ENCODE measurements at regions not wholly inside any gene's neighbourhood (a gene's known extent, or its start where the extent isn't known, plus 50 kb on each side); places are given as distances from the start of the nearest gene placed in this dataset.
"Not testable (repeated sequence)": the region's sequence is repeated elsewhere in the genome, so short reads cannot be mapped to it uniquely, and the experiment has no call there.

DNA sequence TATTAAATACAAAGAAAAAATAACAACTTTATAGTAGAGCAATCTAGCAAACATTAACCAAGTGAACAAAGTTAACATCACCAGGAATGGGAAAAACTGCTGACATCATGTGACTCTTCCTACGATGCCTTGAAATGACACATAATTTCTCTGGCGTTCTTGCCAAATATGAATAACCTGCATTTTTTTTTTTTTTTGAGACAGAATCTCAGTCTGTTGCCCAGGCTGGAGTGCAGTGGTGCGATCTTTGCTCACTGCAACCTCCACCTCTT is 126.5 kb upstream of the VKORC1L1 start:
- 31% methylated on average over 2 of the region's 3 CpGs for WGBS (ENCODE audit: insufficient coverage, low coverage, low lambda C conversion rate, missing lambda C conversion rate)

GRCh38 chr7:65749039-65749438 is 123.8 kb upstream of the VKORC1L1 start:
- intact Hi-C loops (cut with DNase I) = no loop called here

More for the DNA sequence above, 126.5 kb upstream of the VKORC1L1 start:
- no peaks in the 10 kb centered on the region for H3K36me3 ChIP-seq
- DNase-seq (no peak), ATAC-seq (no peak)
- no peak overlapping the region for H3K4me3 ChIP-seq
- no peaks in the 10 kb centered on the region for H3K9me3 ChIP-seq
- TF ChIP-seq CTCF (IDR thresholded peaks at IDR 0.05) (no peak), POLR2A (IDR thresholded peaks at IDR 0.05) (no peak)
- H3K27ac ChIP-seq = no peak overlapping the region
- H3K4me1 ChIP-seq = peaks cover 0 to 6% (median 0%) of the 10 kb centered on the region in 4 donors
- no peaks in the 10 kb centered on the region for H3K27me3 ChIP-seq
- intact Hi-C loops (cut with DNase I) = no loop called here

GRCh38 chr7:65749518-65749917 is 123.4 kb upstream of the VKORC1L1 start:
- Histone ChIP-seq H3K9me3 (no peaks in the 10 kb centered on the region), H3K27me3 (no peaks in the 10 kb centered on the region), H3K27ac (no peak overlapping the region), H3K4me3 (peak overlapping the region in 1 of 3 donors; percentile 95), H3K4me1 (peaks cover 0 to 11% (median 0%) of the 10 kb centered on the region in 4 donors), H3K36me3 (no peaks in the 10 kb centered on the region)
- peak in 1 of 3 donors; percentile 38 for DNase-seq
- no peak for ATAC-seq
- intact Hi-C loops (cut with DNase I) = no loop called here
- 90% methylated on average over 10 of the region's 12 CpGs for WGBS (ENCODE audit: insufficient coverage, low coverage, low lambda C conversion rate, missing lambda C conversion rate)
- TF ChIP-seq CTCF (IDR thresholded peaks at IDR 0.05) (no peak), POLR2A (IDR thresholded peaks at IDR 0.05) (no peak)

More at GRCh38 chr7:65749039-65749438, 123.8 kb upstream of the VKORC1L1 start:
- no peak overlapping the region for H3K27ac ChIP-seq
- H3K4me1 ChIP-seq = peaks cover 0 to 11% (median 0%) of the 10 kb centered on the region in 4 donors
- H3K27me3 ChIP-seq = no peaks in the 10 kb centered on the region
- H3K36me3 ChIP-seq = no peaks in the 10 kb centered on the region
- no peak overlapping the region for H3K4me3 ChIP-seq
- no peak for TF ChIP-seq POLR2A (IDR thresholded peaks at IDR 0.05)
- no peaks in the 10 kb centered on the region for H3K9me3 ChIP-seq
- peak in 1 of 3 donors; percentile 15 for DNase-seq
- no peak for ATAC-seq
- WGBS (ENCODE audit: insufficient coverage, low coverage, low lambda C conversion rate, missing lambda C conversion rate) = 80% methylated on average over 4 of the region's 4 CpGs

DNA sequence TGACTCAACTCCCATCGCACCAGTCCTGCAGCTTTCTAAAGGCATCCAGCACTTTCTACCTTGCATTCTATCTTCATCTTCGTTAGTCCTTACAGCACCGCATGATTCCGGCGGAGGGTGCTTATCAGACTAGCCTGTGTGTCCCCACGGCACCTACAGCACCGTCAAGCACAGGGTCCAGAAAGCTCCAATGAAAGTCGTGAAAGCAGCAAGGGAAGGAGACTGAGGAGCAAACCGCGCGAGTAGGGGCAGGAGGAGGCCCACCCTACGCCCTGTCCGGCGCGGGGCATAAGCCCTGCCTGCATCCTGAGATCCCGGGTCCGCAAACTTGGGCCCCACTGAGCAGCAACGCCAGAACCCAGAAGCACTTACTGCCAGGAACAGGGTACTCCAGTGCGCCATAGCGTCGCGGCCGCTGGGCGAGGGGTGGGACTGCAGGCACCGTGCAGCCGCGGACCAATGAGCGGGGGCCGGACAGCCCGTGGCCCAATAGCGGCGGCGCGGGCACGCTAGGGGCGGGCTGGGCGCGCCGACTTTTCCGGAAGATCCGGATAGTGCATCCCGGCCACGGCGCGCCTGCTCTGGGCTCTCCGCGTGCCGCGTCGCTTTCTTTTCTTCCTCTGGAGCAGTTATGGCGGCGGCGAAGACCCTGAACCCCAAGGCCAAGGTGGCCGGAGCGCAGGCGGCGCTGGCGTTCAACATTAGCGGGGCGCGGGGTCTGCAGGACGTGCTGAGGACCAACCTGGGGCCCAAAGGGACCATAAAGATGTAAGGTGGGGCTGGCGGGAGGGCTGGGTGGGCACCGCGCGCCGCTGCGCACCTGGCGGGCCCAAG is 122.1 kb upstream of the VKORC1L1 start:
- intact Hi-C loops (cut with DNase I) = no loop called here
- no peaks in the 10 kb centered on the region for H3K9me3 ChIP-seq
- WGBS (ENCODE audit: insufficient coverage, low coverage, low lambda C conversion rate, missing lambda C conversion rate) = 0% methylated on average over 15 of the region's 69 CpGs
- peak overlapping the region; percentile 91 to 95 (median 95) for H3K4me3 ChIP-seq
- TF ChIP-seq CTCF (IDR thresholded peaks at IDR 0.05) (peak; percentile 15 to 35 (median 32)), POLR2A (IDR thresholded peaks at IDR 0.05) (peak; percentile 62)
- peak overlapping the region; percentile 77 to 83 (median 78) for H3K27ac ChIP-seq
- DNase-seq = peak; percentile 93 to 95 (median 94)
- H3K36me3 ChIP-seq = peaks cover 0 to 3% (median 0%) of the 10 kb centered on the region in 4 donors
- H3K4me1 ChIP-seq = peaks cover 0 to 11% (median 0%) of the 10 kb centered on the region in 4 donors
- peak; percentile 98 to 100 (median 99) for ATAC-seq
- H3K27me3 ChIP-seq = no peaks in the 10 kb centered on the region

DNA sequence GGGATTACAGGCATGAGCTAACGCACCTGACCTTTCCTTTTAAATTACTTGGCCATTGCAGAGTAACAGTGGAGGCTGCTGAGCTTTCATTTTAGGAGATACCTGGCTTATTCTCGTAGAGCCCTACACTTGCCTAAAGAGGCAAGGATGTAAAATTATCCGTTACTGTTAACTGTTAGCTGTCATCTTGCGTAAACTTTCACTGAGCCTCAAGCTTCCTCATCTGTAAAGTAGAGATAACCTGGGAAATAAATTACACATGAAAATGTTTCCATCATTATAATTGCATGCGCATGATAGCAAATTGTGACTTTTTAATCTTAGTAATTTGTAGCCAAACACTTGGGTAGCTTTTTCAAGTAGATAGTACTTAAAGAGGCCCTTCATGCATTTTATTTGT is 118.8 kb upstream of the VKORC1L1 start:
- ATAC-seq; H3K4me3 ChIP-seq; H3K27ac ChIP-seq; H3K9me3 ChIP-seq; DNase-seq; intact Hi-C loops (cut with DNase I); H3K27me3 ChIP-seq: not testable (repeated sequence)
- WGBS (ENCODE audit: insufficient coverage, low coverage, low lambda C conversion rate, missing lambda C conversion rate) = 86% methylated on average over 5 of the region's 5 CpGs
- peaks cover 0 to 11% (median 0%) of the 10 kb centered on the region in 4 donors for H3K4me1 ChIP-seq
- H3K36me3 ChIP-seq = peaks cover 0 to 22% (median 0%) of the 10 kb centered on the region in 4 donors

DNA sequence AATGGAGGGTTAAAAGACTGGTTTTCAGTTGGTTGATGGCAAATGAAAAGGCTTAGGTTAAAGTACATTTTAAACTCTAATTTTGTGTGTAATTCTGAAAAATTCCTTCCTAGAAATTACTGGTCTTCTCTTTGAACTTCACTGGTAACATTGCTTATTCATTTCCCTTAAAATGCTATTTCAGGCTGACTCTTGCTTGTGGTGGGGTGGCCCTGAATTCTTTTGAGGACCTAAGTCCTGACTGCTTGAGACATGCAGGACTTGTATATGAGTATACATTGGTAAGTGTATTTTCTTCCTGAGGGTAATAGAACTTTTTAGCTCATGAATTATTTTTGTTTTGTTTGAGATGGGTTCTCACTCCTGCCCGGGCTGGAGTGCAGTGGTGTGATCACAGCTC is 113.9 kb upstream of the VKORC1L1 start:
- H3K9me3 ChIP-seq; intact Hi-C loops (cut with DNase I); H3K27me3 ChIP-seq; ATAC-seq; DNase-seq; H3K27ac ChIP-seq; H3K4me3 ChIP-seq: not testable (repeated sequence)
- whole genome bisulfite sequencing (ENCODE audit: insufficient coverage, low coverage, low lambda C conversion rate, missing lambda C conversion rate) = no CpG with 5 or more reads among the region's 1 CpG
- Histone ChIP-seq H3K36me3 (peaks cover 0 to 31% (median 0%) of the 10 kb centered on the region in 4 donors), H3K4me1 (peaks cover 0 to 15% (median 0%) of the 10 kb centered on the region in 4 donors)

DNA sequence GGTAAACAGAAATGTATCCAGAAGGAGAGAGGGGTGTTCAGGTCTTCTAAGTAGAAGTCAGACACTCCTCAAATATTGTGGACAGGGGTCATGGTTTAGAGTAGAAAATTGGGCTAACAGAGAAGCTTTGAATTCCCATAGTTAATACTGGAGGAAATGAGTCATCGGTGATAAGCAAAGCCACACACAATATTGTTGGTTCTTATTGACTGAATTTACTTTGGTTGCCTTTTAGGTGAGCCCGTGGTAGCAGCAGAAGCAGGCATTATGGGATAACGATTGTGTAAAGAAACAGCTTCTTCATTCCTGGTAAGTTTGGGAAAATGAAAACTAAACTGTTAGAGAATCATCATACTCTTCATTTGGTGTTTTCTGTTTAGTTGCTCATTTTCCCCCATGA is 110.2 kb upstream of the VKORC1L1 start:
- H3K9me3 ChIP-seq; H3K27me3 ChIP-seq; DNase-seq; H3K4me3 ChIP-seq; intact Hi-C loops (cut with DNase I): not testable (repeated sequence)
- peak; percentile 37 to 88 (median 60) for ATAC-seq
- H3K4me1 ChIP-seq = peaks cover 0 to 15% (median 0%) of the 10 kb centered on the region in 4 donors
- WGBS (ENCODE audit: insufficient coverage, low coverage, low lambda C conversion rate, missing lambda C conversion rate) = 37% methylated on average over 3 of the region's 3 CpGs
- peak overlapping the region; percentile 21 to 39 (median 27) for H3K27ac ChIP-seq
- H3K36me3 ChIP-seq = peaks cover 0 to 16% (median 2%) of the 10 kb centered on the region in 4 donors

GRCh38 chr7:65763114-65763513 is 109.8 kb upstream of the VKORC1L1 start:
- ATAC-seq; H3K9me3 ChIP-seq; H3K4me3 ChIP-seq; H3K27me3 ChIP-seq; DNase-seq; intact Hi-C loops (cut with DNase I): not testable (repeated sequence)
- Histone ChIP-seq H3K36me3 (peaks cover 0 to 14% (median 2%) of the 10 kb centered on the region in 4 donors), H3K4me1 (peaks cover 0 to 15% (median 0%) of the 10 kb centered on the region in 4 donors), H3K27ac (peak overlapping the region; percentile 21 to 39 (median 27))
- 77% methylated on average over 5 of the region's 5 CpGs for WGBS (ENCODE audit: insufficient coverage, low coverage, low lambda C conversion rate, missing lambda C conversion rate)
